Liver (tissue), 3 donors: ENCODE measurements at regions not wholly inside any gene's neighbourhood (a gene's known extent, or its start where the extent isn't known, plus 50 kb on each side); places are given as distances from the start of the nearest gene placed in this dataset.

ENCODE experiments used
- YY1 ChIP-seq: IDR thresholded peaks from 2 replicates; pipeline ENCODE4 v1.6.1; 2016; ENCODE audit warnings: antibody characterized with exemption, mild to moderate bottlenecking
- TF ChIP-seq, protein P1 (sequence below): fragments of 150-350 bp; IDR thresholded peaks from 2 replicates; pipeline ENCODE4 v1.5.1; 2017; ENCODE audit warnings: improper control_type of control experiment, low read depth, low read length; ENCODE audit not compliant: missing input control
- TF ChIP-seq, protein P2 (sequence below): IDR thresholded peaks from 2 replicates; pipeline ENCODE4 v1.6.1; 2016; ENCODE audit warnings: antibody characterized with exemption
- donor health status: healthy.
- donor health status: healthy.

GRCh38 chr11:25941353-25941752, 390.6 kb upstream of the ANO3 start:
- TF ChIP-seq, protein P1, sequence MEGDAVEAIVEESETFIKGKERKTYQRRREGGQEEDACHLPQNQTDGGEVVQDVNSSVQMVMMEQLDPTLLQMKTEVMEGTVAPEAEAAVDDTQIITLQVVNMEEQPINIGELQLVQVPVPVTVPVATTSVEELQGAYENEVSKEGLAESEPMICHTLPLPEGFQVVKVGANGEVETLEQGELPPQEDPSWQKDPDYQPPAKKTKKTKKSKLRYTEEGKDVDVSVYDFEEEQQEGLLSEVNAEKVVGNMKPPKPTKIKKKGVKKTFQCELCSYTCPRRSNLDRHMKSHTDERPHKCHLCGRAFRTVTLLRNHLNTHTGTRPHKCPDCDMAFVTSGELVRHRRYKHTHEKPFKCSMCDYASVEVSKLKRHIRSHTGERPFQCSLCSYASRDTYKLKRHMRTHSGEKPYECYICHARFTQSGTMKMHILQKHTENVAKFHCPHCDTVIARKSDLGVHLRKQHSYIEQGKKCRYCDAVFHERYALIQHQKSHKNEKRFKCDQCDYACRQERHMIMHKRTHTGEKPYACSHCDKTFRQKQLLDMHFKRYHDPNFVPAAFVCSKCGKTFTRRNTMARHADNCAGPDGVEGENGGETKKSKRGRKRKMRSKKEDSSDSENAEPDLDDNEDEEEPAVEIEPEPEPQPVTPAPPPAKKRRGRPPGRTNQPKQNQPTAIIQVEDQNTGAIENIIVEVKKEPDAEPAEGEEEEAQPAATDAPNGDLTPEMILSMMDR = no peak
- TF ChIP-seq YY1 = no peak
- TF ChIP-seq, protein P2, sequence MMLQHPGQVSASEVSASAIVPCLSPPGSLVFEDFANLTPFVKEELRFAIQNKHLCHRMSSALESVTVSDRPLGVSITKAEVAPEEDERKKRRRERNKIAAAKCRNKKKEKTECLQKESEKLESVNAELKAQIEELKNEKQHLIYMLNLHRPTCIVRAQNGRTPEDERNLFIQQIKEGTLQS = no peak
